IPS-18a (cell line): ENCODE measurements at regions not wholly inside any gene's neighbourhood (a gene's known extent, or its start where the extent isn't known, plus 50 kb on each side); places are given as distances from the start of the nearest gene placed in this dataset.
"Not testable (repeated sequence)": the region's sequence is repeated elsewhere in the genome, so short reads cannot be mapped to it uniquely, and the experiment has no call there.

Source experiments
- H3K27ac ChIP-seq: one replicate; pipeline ENCODE4 v1.5.1; 2013; ENCODE audit warnings: low read length
- H3K27me3 ChIP-seq: one replicate; pipeline ENCODE4 v1.6.1; 2013; ENCODE audit warnings: mild to moderate bottlenecking, low read length; ENCODE audit not compliant: control insufficient read depth, insufficient read depth
- H3K36me3 ChIP-seq: one replicate; pipeline ENCODE4 v1.6.1; 2013; ENCODE audit warnings: low read depth, low read length; ENCODE audit not compliant: control insufficient read depth
- H3K4me1 ChIP-seq: one replicate; pipeline ENCODE4 v1.6.1; 2013; ENCODE audit warnings: low read depth, low read length; ENCODE audit not compliant: control insufficient read depth
- H3K4me3 ChIP-seq: one replicate; pipeline ENCODE4 v1.5.1; 2013; ENCODE audit warnings: low read length
- H3K9ac ChIP-seq: one replicate; pipeline ENCODE4 v1.6.1; 2013; ENCODE audit warnings: mild to moderate bottlenecking, low read length, moderate library complexity
- H3K9me3 ChIP-seq: one replicate; pipeline ENCODE4 v1.6.1; 2013; ENCODE audit warnings: low read depth, low read length; ENCODE audit not compliant: control insufficient read depth

DNA sequence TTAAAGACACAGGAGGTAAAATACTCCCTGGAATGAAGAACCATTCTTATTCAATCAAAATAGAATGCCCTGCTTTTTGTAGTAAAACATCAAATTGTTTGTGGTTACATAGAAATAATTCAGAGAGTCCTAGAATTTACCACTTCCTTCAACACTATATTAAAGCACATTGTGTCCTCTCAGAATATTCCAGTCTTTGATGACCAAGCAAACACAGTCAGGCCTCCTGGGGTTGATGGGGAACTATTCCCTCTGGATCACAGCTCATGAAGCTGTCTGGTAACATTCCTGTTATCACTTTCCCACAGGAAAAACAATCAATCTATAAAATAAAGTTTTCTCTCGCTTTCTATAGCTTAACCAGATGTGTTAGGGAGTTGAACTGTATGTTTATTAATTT is 389.3 kb downstream of the KCNA4 start:
- Histone ChIP-seq H3K27me3 (no peaks in the 10 kb centered on the region), H3K36me3 (no peaks in the 10 kb centered on the region), H3K4me3 (no peak overlapping the region), H3K9me3 (no peaks in the 10 kb centered on the region), H3K27ac (no peak overlapping the region), H3K4me1 (peaks cover 14% of the 10 kb centered on the region), H3K9ac (no peak overlapping the region)

DNA sequence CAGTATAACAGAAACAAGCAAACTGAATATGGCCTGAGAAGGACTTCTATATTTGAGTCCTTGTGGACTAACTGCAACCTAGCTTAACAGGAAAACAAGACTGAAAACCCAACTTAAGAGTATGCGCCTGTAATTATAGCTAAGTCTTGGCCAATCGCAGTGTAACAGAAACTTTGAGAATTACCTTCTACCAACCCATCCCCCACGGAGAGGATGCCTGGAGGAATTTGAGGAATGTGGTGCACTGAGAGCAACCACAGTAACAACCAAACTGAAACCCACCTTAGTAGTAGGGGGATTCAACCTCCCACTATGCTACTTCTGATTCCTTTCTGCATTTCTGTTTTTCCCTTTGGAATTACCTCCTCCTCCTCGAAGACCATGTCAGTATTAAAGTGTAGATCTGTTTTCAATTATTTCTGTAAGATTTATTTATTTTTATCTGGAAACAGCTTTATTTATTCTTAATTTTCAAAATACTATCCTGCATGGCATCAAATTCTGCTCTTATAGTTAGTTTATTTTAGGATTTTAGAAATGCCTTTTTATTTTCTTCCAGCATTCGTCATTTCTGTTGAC is 393.6 kb downstream of the KCNA4 start:
- H3K4me3 ChIP-seq: peak overlapping the region; percentile 26

DNA sequence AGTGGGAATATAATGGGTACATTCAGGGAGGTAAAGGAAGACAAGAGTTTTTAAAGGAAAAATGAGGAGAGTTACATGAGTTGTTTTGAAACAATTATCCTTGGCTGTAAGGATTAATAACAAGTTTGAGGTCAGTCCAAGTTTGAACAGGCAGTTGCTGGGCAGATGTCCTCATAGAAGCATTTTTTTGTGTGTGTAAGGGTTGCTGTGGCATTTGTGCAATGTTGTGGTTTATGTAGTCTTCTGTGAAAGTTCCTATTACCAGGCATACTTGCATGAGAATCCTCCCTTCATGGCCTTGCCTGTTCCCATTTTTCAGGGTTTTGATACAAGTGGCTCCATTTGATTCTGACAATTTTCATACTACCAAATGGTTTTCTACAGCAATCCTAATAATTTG is 400.2 kb downstream of the KCNA4 start:
- H3K9ac ChIP-seq: no peak overlapping the region
- H3K36me3 ChIP-seq: no peaks in the 10 kb centered on the region
- H3K9me3 ChIP-seq: no peaks in the 10 kb centered on the region
- no peaks in the 10 kb centered on the region for H3K4me1 ChIP-seq
- no peak overlapping the region for H3K27ac ChIP-seq
- H3K4me3 ChIP-seq: no peak overlapping the region
- no peaks in the 10 kb centered on the region for H3K27me3 ChIP-seq

More for the DNA sequence above, 393.6 kb downstream of the KCNA4 start:
- no peaks in the 10 kb centered on the region for H3K27me3 ChIP-seq
- H3K27ac ChIP-seq: peak overlapping the region; percentile 81
- peak overlapping the region; percentile 47 for H3K9ac ChIP-seq
- H3K36me3 ChIP-seq: no peaks in the 10 kb centered on the region
- peaks cover 20% of the 10 kb centered on the region for H3K4me1 ChIP-seq
- H3K9me3 ChIP-seq: no peaks in the 10 kb centered on the region

DNA sequence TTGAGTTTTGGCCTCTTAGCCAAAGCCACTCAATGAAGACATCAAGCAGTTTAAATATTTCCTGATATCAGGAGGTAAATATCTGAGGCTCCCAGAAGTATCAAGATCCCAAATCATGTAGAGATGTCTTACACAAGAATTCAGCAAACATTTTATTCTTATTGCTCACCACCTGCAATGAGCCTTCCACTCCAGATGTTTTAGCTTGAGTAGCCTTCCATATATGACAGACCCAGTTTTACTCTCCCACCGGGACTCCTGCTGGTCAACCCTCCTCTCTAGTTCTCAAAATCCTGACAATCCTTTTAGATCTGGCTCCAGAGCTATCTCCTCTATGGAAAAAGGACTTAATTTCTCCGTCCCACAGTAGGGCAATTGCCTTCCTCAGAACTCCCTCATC is 404.4 kb downstream of the KCNA4 start:
- Histone ChIP-seq H3K4me1 (no peaks in the 10 kb centered on the region), H3K27me3 (no peaks in the 10 kb centered on the region), H3K4me3 (no peak overlapping the region), H3K9me3 (no peaks in the 10 kb centered on the region), H3K36me3 (no peaks in the 10 kb centered on the region), H3K27ac (no peak overlapping the region), H3K9ac (no peak overlapping the region)

DNA sequence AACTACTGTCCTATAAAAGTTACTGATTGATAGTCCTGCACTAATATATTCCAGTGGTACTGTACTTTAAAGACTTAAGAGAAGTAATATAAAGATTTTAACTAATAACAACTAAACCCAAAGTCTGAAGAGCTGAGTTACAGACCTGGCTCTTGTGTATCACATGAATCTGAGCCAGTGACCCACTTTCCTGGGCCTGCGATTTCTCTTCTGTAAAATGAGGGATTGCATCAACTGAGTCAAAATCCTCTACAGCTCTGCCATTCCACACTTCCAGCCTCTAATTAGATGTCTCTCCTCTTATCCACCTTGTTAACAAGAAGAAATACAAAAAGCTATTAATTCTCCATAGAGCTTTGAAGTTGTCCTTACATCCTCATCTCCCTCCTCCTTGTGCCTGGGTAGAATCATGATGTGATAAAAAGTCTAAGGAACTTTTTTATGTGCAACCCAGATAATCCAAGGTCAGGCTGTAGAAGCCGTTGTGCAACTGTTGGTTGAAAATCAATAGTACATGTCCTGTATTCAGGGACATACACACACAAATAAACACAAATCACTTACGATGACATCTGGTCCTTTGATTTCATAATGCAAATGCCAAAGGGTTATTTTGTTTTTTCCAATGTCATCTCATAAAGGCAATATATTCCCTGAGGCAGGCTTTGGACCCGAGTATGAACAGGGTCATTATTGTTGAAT is 410.3 kb downstream of the KCNA4 start:
- Histone ChIP-seq H3K4me3 (no peak overlapping the region), H3K9ac (no peak overlapping the region), H3K9me3 (no peaks in the 10 kb centered on the region), H3K4me1 (peaks cover 3% of the 10 kb centered on the region), H3K27me3 (no peaks in the 10 kb centered on the region), H3K27ac (no peak overlapping the region), H3K36me3 (no peaks in the 10 kb centered on the region)

DNA sequence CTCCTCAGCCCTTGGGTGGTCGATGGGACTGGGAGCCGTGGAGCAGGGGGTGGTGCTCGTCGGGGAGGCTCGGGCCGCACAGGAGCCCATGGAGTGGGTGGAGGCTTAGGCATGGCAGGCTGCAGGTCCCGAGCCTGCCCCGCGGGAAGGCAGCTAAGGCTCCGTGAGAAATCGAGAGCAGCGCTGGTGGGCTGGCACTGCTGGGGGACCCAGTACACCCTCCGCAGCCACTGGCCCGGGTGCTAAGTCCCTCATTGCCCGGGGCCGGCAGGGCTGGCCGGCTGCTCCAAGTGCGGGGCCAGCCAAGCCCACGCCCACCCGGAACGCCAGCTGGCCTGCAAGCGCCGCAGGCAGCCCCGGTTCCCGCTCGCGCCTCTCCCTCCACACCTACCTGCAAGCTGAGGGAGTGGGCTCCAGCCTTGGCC is 416.7 kb downstream of the KCNA4 start:
- H3K36me3 ChIP-seq, H3K27ac ChIP-seq, H3K27me3 ChIP-seq, H3K9ac ChIP-seq, H3K4me3 ChIP-seq, H3K9me3 ChIP-seq, H3K4me1 ChIP-seq: not testable (repeated sequence)

DNA sequence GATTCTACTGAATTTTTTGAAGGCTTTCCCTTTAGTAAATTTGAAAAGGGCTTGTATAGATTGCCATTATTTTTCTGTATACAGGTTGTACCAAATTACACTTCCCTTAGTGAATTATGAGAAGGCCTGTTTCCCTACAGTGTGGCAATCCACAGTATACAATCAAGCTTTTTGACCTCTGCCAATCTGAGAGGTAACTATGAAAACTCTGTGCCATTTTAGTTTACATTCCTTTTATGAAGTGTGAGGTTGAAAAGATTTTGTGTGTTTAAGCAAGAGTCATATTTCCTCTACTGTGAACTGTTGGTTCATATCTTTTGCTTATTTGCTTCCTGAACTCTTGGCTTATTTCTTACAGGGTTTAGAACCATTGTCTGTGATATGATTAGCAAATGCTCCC is 432.5 kb downstream of the KCNA4 start:
- Histone ChIP-seq H3K9ac (no peak overlapping the region), H3K27ac (no peak overlapping the region), H3K27me3 (no peaks in the 10 kb centered on the region), H3K4me3 (no peak overlapping the region), H3K36me3 (no peaks in the 10 kb centered on the region), H3K9me3 (no peaks in the 10 kb centered on the region), H3K4me1 (no peaks in the 10 kb centered on the region)

DNA sequence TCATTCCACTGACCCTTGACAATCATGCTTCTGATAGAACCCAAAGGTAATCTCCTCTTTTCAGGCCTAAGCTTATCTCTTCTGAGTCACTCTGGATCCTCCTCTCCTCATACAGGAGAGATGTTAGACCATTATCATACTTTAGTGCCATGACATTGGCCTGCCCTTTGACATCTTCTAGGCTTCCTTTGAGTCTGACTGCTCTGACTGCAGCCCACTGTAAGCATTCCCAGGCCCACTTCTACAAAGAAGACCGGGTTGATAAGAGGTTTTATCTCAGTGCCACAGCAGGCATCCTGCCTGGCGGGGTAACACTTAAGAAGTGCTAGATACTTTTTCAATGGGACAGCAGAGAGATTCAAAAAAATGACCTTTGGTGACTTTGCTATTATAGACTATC is 438.0 kb downstream of the KCNA4 start:
- Histone ChIP-seq H3K4me3 (no peak overlapping the region), H3K36me3 (no peaks in the 10 kb centered on the region), H3K9me3 (no peaks in the 10 kb centered on the region), H3K27me3 (no peaks in the 10 kb centered on the region), H3K27ac (no peak overlapping the region), H3K4me1 (no peaks in the 10 kb centered on the region), H3K9ac (no peak overlapping the region)

DNA sequence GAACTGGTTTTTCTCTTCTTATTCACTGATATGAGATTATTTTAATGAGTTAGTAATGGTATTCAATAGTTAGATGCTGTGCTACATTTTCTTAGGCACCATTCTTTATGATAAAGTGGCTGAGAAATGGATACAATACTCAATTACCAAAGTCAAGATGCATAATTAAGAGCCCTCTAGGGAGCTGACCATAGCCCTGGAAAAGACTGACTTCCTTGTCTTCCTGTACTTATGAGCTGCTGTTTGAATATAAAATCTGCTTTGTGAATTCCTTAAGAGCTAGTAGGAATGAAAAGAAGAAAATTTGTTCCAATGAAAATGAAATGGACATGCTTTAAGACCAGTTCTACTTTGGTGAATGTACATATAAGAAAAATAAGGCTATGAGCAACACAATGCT is 452.3 kb downstream of the KCNA4 start:
- no peaks in the 10 kb centered on the region for H3K27me3 ChIP-seq
- H3K27ac ChIP-seq: no peak overlapping the region
- no peaks in the 10 kb centered on the region for H3K4me1 ChIP-seq
- H3K9me3 ChIP-seq: no peaks in the 10 kb centered on the region
- no peaks in the 10 kb centered on the region for H3K36me3 ChIP-seq
- H3K9ac ChIP-seq: no peak overlapping the region
- H3K4me3 ChIP-seq: no peak overlapping the region

DNA sequence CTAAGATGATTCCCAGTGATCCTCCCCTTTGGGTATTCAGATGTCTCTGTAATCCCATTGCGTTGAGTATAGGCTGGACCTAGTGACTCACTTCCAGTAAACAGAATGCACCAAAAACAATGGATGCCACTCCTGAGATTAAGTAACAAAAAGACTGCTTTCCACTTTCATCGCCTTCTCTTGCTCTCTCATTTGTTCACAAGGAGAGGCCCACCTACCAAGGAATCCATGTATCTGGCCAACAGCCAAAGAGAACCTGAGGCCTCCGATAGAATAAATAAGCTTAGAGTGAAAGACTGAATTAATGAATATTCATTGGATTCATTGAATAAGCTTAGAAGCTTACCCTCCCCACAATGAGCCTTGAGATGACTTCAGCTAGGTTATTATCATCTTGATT is 454.6 kb downstream of the KCNA4 start:
- no peak overlapping the region for H3K4me3 ChIP-seq
- no peak overlapping the region for H3K9ac ChIP-seq
- H3K4me1 ChIP-seq: no peaks in the 10 kb centered on the region
- no peaks in the 10 kb centered on the region for H3K9me3 ChIP-seq
- no peaks in the 10 kb centered on the region for H3K27me3 ChIP-seq
- H3K36me3 ChIP-seq: no peaks in the 10 kb centered on the region
- no peak overlapping the region for H3K27ac ChIP-seq

DNA sequence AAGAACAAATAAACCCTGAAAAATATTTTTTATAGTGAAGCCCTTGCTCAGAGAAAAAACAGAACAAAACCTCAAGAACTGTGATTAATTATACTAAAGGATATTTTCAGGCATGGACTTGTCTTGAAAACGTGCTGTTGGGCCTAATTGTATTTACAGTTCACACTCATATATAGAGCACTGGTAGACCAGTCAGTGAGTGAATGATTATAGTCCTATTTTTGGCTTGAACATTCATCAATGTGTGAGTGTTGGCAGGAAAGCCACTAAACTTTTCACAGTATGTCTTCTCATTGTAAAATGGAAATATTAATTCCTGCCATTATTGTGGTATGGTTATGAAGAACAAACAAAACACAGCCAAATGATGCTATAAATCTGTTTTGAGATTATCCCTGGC is 462.8 kb downstream of the KCNA4 start:
- Histone ChIP-seq H3K4me3 (no peak overlapping the region), H3K36me3 (no peaks in the 10 kb centered on the region), H3K27me3 (no peaks in the 10 kb centered on the region), H3K9me3 (no peaks in the 10 kb centered on the region), H3K4me1 (no peaks in the 10 kb centered on the region), H3K27ac (no peak overlapping the region), H3K9ac (no peak overlapping the region)

DNA sequence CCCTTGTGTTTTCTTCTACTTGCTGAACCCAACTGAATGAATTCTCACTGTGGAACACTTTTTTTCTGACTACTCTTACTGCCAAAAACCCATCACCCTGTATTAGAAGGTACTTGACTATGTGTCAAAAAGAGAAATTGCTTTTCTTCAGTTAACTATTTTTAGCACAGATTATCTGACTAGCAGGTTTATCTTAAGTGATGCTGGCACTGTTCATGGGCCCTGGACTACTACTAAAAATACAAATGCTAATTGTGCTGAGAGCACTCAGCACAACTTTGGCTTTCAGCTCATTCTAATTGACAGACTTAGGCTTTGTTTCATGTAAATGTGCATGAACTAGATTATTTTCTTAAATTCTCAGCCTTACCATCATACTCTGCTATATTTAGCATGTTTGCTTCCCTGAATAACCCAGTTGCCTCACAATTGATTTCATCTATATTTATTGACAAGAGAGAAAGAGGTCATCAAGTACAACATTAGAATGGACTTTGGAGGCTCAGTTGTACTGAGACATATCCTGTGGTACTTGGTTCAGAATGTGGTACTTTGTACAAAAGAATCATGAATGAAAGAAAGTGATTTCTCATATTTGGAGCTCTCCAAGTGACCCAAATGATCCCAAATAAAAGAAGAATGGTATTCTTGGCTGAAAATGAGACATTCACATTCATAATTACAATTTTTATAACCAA is 478.3 kb downstream of the KCNA4 start:
- H3K27me3 ChIP-seq: no peaks in the 10 kb centered on the region
- H3K9me3 ChIP-seq: no peaks in the 10 kb centered on the region
- H3K4me3 ChIP-seq: no peak overlapping the region
- H3K9ac ChIP-seq: no peak overlapping the region
- H3K27ac ChIP-seq: no peak overlapping the region
- no peaks in the 10 kb centered on the region for H3K4me1 ChIP-seq
- H3K36me3 ChIP-seq: no peaks in the 10 kb centered on the region
